H1 (cell line): ENCODE measurements at regions not wholly inside any gene's neighbourhood (a gene's known extent, or its start where the extent isn't known, plus 50 kb on each side); places are given as distances from the start of the nearest gene placed in this dataset.

Experiments used
- CTBP2 ChIP-seq: IDR thresholded peaks from 2 replicates; pipeline ENCODE4 v1.7.0; 2011; ENCODE audit warnings: borderline replicate concordance, mild to moderate bottlenecking, moderate library complexity, mixed read lengths, low read length; ENCODE audit not compliant: insufficient read depth, insufficient read length
- SUZ12 ChIP-seq: fragments of 200-600 bp; sonication (generic); IDR thresholded peaks from 2 replicates; pipeline ENCODE4 v1.6.1; 2012; ENCODE audit warnings: mild to moderate bottlenecking, inconsistent platforms, low read length, moderate library complexity, mixed read lengths
- TF ChIP-seq, protein P1 (sequence below): fragments of 300-600 bp; sonication (generic); IDR thresholded peaks from 2 replicates; pipeline ENCODE4 v1.7.1; 2012; ENCODE audit warnings: low read length, moderate library complexity, mild to moderate bottlenecking, inconsistent platforms; ENCODE audit not compliant: insufficient replicate concordance

DNA sequence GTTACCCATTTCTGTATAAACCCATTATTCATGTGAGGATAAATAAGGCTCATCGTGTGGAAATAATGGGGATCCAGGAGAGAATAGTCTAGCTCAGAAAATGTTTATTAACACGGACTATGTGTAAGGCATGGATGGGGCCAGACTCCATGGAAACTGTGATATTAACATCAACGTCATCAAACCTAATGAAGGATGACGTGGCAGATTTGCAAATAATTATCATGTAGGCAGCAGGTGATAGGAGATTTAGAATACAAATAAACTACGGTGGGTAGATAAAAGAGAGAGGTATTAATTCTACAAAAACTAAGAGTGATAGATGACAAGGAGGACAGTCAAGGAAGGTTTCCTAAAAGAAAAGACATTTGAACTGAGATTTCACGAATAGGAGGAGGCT lies 592.2 kb downstream of the REEP3 start (continued):
- TF ChIP-seq, protein P1, sequence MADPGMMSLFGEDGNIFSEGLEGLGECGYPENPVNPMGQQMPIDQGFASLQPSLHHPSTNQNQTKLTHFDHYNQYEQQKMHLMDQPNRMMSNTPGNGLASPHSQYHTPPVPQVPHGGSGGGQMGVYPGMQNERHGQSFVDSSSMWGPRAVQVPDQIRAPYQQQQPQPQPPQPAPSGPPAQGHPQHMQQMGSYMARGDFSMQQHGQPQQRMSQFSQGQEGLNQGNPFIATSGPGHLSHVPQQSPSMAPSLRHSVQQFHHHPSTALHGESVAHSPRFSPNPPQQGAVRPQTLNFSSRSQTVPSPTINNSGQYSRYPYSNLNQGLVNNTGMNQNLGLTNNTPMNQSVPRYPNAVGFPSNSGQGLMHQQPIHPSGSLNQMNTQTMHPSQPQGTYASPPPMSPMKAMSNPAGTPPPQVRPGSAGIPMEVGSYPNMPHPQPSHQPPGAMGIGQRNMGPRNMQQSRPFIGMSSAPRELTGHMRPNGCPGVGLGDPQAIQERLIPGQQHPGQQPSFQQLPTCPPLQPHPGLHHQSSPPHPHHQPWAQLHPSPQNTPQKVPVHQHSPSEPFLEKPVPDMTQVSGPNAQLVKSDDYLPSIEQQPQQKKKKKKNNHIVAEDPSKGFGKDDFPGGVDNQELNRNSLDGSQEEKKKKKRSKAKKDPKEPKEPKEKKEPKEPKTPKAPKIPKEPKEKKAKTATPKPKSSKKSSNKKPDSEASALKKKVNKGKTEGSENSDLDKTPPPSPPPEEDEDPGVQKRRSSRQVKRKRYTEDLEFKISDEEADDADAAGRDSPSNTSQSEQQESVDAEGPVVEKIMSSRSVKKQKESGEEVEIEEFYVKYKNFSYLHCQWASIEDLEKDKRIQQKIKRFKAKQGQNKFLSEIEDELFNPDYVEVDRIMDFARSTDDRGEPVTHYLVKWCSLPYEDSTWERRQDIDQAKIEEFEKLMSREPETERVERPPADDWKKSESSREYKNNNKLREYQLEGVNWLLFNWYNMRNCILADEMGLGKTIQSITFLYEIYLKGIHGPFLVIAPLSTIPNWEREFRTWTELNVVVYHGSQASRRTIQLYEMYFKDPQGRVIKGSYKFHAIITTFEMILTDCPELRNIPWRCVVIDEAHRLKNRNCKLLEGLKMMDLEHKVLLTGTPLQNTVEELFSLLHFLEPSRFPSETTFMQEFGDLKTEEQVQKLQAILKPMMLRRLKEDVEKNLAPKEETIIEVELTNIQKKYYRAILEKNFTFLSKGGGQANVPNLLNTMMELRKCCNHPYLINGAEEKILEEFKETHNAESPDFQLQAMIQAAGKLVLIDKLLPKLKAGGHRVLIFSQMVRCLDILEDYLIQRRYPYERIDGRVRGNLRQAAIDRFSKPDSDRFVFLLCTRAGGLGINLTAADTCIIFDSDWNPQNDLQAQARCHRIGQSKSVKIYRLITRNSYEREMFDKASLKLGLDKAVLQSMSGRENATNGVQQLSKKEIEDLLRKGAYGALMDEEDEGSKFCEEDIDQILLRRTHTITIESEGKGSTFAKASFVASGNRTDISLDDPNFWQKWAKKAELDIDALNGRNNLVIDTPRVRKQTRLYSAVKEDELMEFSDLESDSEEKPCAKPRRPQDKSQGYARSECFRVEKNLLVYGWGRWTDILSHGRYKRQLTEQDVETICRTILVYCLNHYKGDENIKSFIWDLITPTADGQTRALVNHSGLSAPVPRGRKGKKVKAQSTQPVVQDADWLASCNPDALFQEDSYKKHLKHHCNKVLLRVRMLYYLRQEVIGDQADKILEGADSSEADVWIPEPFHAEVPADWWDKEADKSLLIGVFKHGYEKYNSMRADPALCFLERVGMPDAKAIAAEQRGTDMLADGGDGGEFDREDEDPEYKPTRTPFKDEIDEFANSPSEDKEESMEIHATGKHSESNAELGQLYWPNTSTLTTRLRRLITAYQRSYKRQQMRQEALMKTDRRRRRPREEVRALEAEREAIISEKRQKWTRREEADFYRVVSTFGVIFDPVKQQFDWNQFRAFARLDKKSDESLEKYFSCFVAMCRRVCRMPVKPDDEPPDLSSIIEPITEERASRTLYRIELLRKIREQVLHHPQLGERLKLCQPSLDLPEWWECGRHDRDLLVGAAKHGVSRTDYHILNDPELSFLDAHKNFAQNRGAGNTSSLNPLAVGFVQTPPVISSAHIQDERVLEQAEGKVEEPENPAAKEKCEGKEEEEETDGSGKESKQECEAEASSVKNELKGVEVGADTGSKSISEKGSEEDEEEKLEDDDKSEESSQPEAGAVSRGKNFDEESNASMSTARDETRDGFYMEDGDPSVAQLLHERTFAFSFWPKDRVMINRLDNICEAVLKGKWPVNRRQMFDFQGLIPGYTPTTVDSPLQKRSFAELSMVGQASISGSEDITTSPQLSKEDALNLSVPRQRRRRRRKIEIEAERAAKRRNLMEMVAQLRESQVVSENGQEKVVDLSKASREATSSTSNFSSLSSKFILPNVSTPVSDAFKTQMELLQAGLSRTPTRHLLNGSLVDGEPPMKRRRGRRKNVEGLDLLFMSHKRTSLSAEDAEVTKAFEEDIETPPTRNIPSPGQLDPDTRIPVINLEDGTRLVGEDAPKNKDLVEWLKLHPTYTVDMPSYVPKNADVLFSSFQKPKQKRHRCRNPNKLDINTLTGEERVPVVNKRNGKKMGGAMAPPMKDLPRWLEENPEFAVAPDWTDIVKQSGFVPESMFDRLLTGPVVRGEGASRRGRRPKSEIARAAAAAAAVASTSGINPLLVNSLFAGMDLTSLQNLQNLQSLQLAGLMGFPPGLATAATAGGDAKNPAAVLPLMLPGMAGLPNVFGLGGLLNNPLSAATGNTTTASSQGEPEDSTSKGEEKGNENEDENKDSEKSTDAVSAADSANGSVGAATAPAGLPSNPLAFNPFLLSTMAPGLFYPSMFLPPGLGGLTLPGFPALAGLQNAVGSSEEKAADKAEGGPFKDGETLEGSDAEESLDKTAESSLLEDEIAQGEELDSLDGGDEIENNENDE, result no peak
- TF ChIP-seq SUZ12 (no peak), CTBP2 (no peak)
